H54 (cell line): ENCODE measurements at regions not wholly inside any gene's neighbourhood (a gene's known extent, or its start where the extent isn't known, plus 50 kb on each side); places are given as distances from the start of the nearest gene placed in this dataset.

Source experiments
- DNase-seq: peaks from one replicate; pipeline ENCODE4 v3.0.0; 2011; ENCODE audit warnings: low spot score, mixed read lengths; ENCODE audit not compliant: insufficient read length
- FAIRE-seq: peaks from 3 replicates; lab custom pipeline; 2011; peaks lifted over from hg19 to GRCh38; lab: Jason Lieb, UNC
- POLR2A ChIP-seq: IDR thresholded peaks from 2 replicates; pipeline ENCODE4 v1.6.1; 2011; ENCODE audit warnings: low read depth, mild to moderate bottlenecking, low read length

DNA sequence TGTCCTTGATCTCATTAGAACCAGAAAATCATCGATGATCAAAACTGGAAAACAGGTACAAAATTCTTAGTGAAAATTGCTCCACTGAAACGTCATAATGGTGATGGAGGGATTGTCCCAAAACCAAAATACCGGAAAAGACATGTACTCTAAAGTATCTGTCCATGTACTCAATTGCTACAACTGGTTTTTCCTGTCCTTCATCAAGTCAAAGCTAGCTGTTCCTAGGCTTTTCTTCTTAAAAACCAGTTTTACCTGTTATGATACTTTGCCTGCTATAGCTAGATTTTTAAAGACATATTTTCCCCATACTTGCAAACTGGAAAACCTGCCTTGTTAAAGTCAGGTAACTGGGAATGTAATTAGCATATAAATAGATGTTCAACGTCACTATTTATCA, 50.5 kb upstream of the LRRC1 start:
- no peak for TF ChIP-seq POLR2A
- FAIRE-seq (no peak), DNase-seq (no peak)

- no peak for DNase-seq
- TF ChIP-seq POLR2A, result no peak
- FAIRE-seq, result peak; percentile 45
Measured at GRCh38 chr6:53741034-53741823, 53.6 kb upstream of the LRRC1 start.

DNA sequence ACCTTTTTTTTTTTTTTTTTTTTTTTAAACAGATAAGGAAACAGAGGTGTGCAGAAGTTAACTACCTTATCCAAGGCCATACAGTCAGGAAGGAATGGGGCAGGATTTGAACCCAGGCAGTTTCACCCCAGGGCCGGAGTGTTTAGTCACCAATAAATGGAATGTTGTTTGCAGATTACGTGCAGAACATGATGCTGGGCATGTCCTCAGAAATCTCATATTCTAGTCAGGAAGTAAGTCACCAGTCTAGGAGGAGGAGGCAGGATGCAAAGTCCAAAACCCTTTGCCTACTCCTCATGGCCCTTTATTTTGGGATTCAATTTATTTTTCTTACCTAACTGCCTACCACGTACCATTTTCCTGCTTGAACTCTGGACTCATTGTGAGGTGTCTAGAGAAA, 57.1 kb upstream of the LRRC1 start:
- TF ChIP-seq POLR2A, result no peak
- FAIRE-seq, result no peak
- no peak for DNase-seq

DNA sequence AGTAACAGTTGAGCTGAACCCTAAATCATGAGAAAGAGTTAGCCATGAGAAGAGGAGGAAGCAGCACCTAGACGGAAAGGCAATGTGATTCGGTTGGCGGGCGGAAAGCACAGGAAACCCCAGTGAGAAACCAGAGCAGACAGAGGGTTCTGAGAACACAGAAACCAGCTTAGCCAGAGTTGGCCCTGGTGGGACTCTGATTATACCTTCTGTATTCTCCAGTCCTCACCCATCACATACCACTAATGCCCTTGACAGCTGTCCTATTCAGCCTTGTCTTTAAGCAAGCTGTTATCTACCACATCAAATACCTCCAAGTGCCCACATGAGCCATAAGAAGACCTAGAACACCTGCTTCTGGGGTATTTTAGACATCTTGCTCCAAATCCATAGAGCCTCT, 58.9 kb upstream of the LRRC1 start:
- FAIRE-seq (no peak), DNase-seq (no peak)
- no peak for TF ChIP-seq POLR2A

DNA sequence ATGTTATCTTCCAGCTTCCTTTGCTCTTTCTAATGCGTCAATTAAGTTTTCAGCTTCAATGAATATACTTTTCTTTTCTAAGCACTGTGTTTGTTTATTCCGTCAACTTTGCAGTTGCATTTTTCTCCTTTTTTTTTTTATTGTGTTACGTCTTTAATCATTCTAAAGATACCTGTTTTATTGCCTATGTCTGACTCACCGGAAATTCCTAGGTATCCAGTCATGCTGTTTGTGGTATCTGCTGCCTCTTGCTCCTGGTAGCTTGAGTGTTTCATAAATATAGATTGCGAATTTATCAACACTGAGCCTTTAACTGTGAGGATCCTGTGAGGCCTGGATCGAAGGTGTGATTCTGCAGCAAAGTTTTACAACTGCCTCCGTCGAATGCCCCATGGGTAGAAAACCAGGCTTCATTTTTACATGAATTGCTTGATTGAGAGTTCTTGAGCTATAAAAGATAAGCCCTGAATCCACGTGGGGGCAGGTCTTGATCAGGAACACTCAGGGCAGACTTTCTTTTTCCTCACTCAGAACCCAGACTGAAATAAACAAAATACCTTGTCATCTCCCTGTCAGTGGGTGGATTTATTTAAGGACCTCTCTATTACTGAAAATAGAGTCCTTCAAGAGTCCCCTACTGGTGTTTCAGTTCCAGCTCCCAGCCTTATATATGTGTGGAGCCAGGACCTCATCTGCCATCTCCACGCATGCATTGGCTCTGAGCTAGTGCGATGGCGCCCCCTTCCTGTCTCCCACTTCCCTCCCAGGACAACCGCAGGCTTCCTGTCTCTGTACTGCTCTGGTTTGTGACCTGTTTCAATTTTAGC, 60.1 kb upstream of the LRRC1 start:
- FAIRE-seq, result peak; percentile 94
- TF ChIP-seq POLR2A, result no peak
- peak; percentile 68 for DNase-seq

DNA sequence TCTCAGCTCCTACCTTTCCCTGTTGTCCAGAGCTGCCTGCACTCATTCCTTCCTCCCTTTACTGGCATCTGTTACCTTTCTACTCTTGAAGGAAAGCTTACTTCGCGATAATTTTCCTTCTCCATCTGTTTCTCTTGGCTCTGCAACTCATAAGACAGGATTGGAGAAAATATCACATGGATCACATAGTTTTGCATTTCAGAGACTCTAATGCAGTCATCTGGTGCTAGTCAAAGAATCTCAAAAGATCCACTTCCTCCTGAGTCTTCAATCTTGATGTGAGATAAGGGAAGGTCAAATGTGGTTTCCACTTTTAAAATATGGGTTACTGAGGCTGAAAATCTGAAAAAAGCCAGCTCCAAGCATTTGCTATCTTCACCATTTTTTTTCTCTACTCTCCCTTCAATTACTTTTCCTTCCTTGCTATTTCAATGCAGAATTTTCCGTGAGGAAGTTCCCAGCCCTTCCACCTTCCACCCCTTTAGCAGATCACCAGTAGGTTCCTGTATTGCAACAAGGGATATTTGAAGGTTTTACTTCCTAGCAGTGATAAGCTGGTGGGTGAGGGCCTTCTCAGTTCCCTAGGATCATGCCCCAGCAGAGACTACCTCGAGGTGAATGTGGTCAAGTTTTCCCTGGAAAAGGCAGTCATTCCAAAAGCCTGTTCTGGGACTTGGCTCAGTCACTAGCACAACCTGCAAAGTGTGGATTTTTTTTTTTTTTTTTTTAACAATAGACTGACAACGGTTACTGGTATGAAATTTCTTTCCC, 62.8 kb upstream of the LRRC1 start:
- DNase-seq (no peak), FAIRE-seq (no peak)
- TF ChIP-seq POLR2A, result no peak

- TF ChIP-seq POLR2A, result no peak
- no peak for FAIRE-seq
- no peak for DNase-seq
Measured at GRCh38 chr6:53730767-53731166, 64.0 kb upstream of the LRRC1 start.

- no peak for TF ChIP-seq POLR2A
- FAIRE-seq (peak; percentile 82), DNase-seq (no peak)
Measured at GRCh38 chr6:53728570-53729194, 63.1 kb upstream of the KLHL31 start.

DNA sequence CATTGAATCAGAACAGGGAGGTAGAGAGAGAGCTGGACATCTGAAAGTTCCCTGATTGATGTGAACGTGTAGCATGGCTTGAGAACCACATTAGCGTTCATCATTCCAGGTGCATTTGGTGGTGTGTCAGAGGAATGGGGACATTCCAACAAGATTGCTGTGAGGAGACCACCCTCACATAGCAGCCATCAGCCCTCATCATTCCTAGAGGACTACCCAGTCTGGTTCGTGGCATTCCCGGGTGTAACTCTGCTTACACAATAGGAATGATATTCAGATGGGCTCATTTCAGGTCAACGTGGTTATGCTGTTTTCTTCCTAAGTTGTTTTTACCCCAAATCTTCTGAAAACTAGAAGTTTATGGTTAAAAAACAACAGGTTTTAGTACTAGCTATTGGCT, 62.2 kb upstream of the KLHL31 start:
- no peak for FAIRE-seq
- no peak for TF ChIP-seq POLR2A
- no peak for DNase-seq

- FAIRE-seq (no peak), DNase-seq (peak; percentile 82)
- no peak for TF ChIP-seq POLR2A
Measured at GRCh38 chr6:53725791-53726575, 60.4 kb upstream of the KLHL31 start.

- TF ChIP-seq POLR2A, result no peak
- FAIRE-seq (no peak), DNase-seq (no peak)
Measured at GRCh38 chr6:53724501-53724900, 58.9 kb upstream of the KLHL31 start.

DNA sequence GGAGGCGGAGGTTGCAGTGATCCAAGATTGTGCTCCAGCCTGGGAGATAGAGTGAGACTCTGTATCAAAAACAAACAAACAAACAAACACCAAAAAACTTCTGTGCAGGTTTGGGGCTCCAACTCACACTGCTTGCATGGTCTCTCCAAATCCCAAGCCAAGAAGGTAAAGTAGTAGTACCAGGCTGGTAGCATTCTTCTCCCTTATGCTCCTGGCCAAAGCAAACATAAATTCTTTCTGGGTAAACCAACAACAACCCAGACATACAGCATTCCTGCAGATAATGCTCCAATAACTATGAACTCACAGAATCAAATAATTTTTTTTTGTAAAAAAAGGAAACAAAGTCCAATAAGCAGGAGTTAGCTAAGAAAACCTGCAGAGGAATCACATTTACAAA, 57.8 kb upstream of the KLHL31 start:
- no peak for TF ChIP-seq POLR2A
- DNase-seq (no peak), FAIRE-seq (no peak)

GRCh38 chr6:53721766-53722165, 56.2 kb upstream of the KLHL31 start:
- FAIRE-seq, result no peak
- no peak for TF ChIP-seq POLR2A
- DNase-seq, result no peak
